MM.1S (cell line): ENCODE measurements at regions not wholly inside any gene's neighbourhood (a gene's known extent, or its start where the extent isn't known, plus 50 kb on each side); places are given as distances from the start of the nearest gene placed in this dataset.

Experiments used
- EZH2 ChIP-seq: fragments of 300-600 bp; sonication (generic); optimal IDR thresholded peaks from 2 replicates; pipeline ENCODE3; 2017; ENCODE audit warnings: low read depth, mild to moderate bottlenecking, antibody characterized with exemption, low read length, mixed read lengths
- EZH2phosphoT487 ChIP-seq: fragments of 300-600 bp; sonication (generic); IDR thresholded peaks from 2 replicates; pipeline ENCODE4 v1.6.1; 2018; ENCODE audit warnings: antibody characterized with exemption, low read length
- TF ChIP-seq, protein P1 (sequence below): fragments of 300-600 bp; sonication (generic); IDR thresholded peaks from 2 replicates; pipeline ENCODE4 v1.5.1; 2016; ENCODE audit warnings: antibody characterized with exemption, low read length, mixed read lengths

DNA sequence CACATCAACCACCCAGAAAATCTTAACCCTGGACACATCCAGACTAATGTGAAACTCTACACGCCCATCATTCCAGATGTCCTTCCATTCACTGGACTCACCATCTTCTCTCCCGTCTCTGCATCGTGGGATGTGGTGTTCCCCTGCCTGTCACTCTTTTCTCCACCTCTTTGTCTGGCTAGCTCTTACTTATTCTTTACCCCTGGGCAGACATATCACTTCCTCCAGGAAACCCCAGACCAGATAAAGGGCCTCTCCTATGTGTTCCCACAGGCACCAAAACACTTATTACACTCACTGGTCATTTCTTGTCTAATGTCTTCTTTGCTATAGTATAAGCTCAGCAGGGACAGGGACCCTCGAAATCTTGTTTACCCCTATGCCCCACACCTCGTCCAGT is 109.3 kb upstream of the IPO5 start:
- TF ChIP-seq, protein P1, sequence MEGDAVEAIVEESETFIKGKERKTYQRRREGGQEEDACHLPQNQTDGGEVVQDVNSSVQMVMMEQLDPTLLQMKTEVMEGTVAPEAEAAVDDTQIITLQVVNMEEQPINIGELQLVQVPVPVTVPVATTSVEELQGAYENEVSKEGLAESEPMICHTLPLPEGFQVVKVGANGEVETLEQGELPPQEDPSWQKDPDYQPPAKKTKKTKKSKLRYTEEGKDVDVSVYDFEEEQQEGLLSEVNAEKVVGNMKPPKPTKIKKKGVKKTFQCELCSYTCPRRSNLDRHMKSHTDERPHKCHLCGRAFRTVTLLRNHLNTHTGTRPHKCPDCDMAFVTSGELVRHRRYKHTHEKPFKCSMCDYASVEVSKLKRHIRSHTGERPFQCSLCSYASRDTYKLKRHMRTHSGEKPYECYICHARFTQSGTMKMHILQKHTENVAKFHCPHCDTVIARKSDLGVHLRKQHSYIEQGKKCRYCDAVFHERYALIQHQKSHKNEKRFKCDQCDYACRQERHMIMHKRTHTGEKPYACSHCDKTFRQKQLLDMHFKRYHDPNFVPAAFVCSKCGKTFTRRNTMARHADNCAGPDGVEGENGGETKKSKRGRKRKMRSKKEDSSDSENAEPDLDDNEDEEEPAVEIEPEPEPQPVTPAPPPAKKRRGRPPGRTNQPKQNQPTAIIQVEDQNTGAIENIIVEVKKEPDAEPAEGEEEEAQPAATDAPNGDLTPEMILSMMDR, result no peak
- TF ChIP-seq EZH2, result no peak
- no peak for TF ChIP-seq EZH2phosphoT487
